Umbilical cord (tissue), 1 donor: ENCODE measurements at regions not wholly inside any gene's neighbourhood (a gene's known extent, or its start where the extent isn't known, plus 50 kb on each side); places are given as distances from the start of the nearest gene placed in this dataset.
"Not testable (repeated sequence)": the region's sequence is repeated elsewhere in the genome, so short reads cannot be mapped to it uniquely, and the experiment has no call there.

Experiments used
- DNase-seq: peaks from one replicate; pipeline ENCODE4 v3.0.0-alpha.2; 2015; ENCODE audit warnings: low spot score

- not testable (repeated sequence) for DNase-seq
Measured at GRCh38 chr7:13130906-13131305, 443.5 kb downstream of the ARL4A start.

- no peak for DNase-seq
Measured at GRCh38 chr7:13132314-13132713, 444.9 kb downstream of the ARL4A start.

GRCh38 chr7:13136345-13136744, 448.9 kb downstream of the ARL4A start:
- not testable (repeated sequence) for DNase-seq

GRCh38 chr7:13139436-13139835, 452.0 kb downstream of the ARL4A start:
- DNase-seq = no peak

- peak; percentile 8 for DNase-seq
Measured at GRCh38 chr7:13144673-13145072, 457.2 kb downstream of the ARL4A start.

- no peak for DNase-seq
Measured at GRCh38 chr7:13148548-13148947, 461.1 kb downstream of the ARL4A start.

- DNase-seq = no peak
Measured at GRCh38 chr7:13151978-13152377, 464.5 kb downstream of the ARL4A start.

- DNase-seq = peak; percentile 40
Measured at GRCh38 chr7:13152755-13153154, 465.3 kb downstream of the ARL4A start.

GRCh38 chr7:13153266-13153665, 465.8 kb downstream of the ARL4A start:
- no peak for DNase-seq

GRCh38 chr7:13153742-13154141, 466.3 kb downstream of the ARL4A start:
- DNase-seq = peak; percentile 62

- DNase-seq = no peak
Measured at GRCh38 chr7:13155188-13155587, 467.8 kb downstream of the ARL4A start.

GRCh38 chr7:13159003-13159402, 471.6 kb downstream of the ARL4A start:
- DNase-seq = no peak

GRCh38 chr7:13159467-13160184, 472.2 kb downstream of the ARL4A start:
- DNase-seq = no peak

- no peak for DNase-seq
Measured at GRCh38 chr7:13161125-13161524, 473.7 kb downstream of the ARL4A start.

GRCh38 chr7:13165854-13166253, 478.4 kb downstream of the ARL4A start:
- no peak for DNase-seq

- no peak for DNase-seq
Measured at GRCh38 chr7:13166801-13167200, 479.4 kb downstream of the ARL4A start.

GRCh38 chr7:13169356-13169755, 481.9 kb downstream of the ARL4A start:
- DNase-seq = no peak

- DNase-seq = no peak
Measured at GRCh38 chr7:13174991-13175390, 487.6 kb downstream of the ARL4A start.

GRCh38 chr7:13179011-13179582, 491.7 kb downstream of the ARL4A start:
- no peak for DNase-seq

- DNase-seq = peak; percentile 11
Measured at GRCh38 chr7:13179775-13180523, 492.5 kb downstream of the ARL4A start.

- DNase-seq = peak; percentile 63
Measured at GRCh38 chr7:13181216-13181615, 493.8 kb downstream of the ARL4A start.

- no peak for DNase-seq
Measured at GRCh38 chr7:13185139-13185538, 497.7 kb downstream of the ARL4A start.
